Loucy (cell line): ENCODE measurements at regions not wholly inside any gene's neighbourhood (a gene's known extent, or its start where the extent isn't known, plus 50 kb on each side); places are given as distances from the start of the nearest gene placed in this dataset.

Source experiments
- H2AFZ ChIP-seq: fragments of 200-600 bp; sonication (generic); 2 replicates; pipeline ENCODE4 v1.6.0; 2016; ENCODE audit warnings: antibody characterized with exemption, mild to moderate bottlenecking, low read length, moderate library complexity
- H3F3A ChIP-seq: fragments of 200-600 bp; 2 replicates; pipeline ENCODE4 v1.6.0; 2016; ENCODE audit warnings: antibody characterized with exemption, low read depth, mild to moderate bottlenecking
- H3K27me3 ChIP-seq: fragments of 200-600 bp; sonication (generic); 2 replicates; pipeline ENCODE4 v1.6.1; 2014; ENCODE audit warnings: low read length, mild to moderate bottlenecking; ENCODE audit not compliant: insufficient read depth, poor library complexity, severe bottlenecking
- H3K36me3 ChIP-seq: fragments of 200-600 bp; sonication (generic); 2 replicates; pipeline ENCODE4 v1.6.1; 2016; ENCODE audit warnings: low read length; ENCODE audit not compliant: insufficient read depth
- H3K4me1 ChIP-seq: fragments of 200-600 bp; sonication (generic); 2 replicates; pipeline ENCODE4 v1.5.1; 2014; ENCODE audit warnings: low read length, mild to moderate bottlenecking; ENCODE audit not compliant: insufficient read depth, poor library complexity, severe bottlenecking
- H3K4me2 ChIP-seq: fragments of 200-600 bp; sonication (generic); 2 replicates; pipeline ENCODE4 v1.6.0; 2014; ENCODE audit warnings: antibody characterized with exemption, low read length, low read depth, mild to moderate bottlenecking; ENCODE audit not compliant: poor library complexity, severe bottlenecking
- H3K4me3 ChIP-seq: fragments of 200-600 bp; sonication (generic); 2 replicates; pipeline ENCODE4 v1.5.1; 2014; ENCODE audit warnings: low read length, mild to moderate bottlenecking, mixed read lengths; ENCODE audit not compliant: poor library complexity, severe bottlenecking
- H3K79me2 ChIP-seq: fragments of 200-600 bp; sonication (generic); 2 replicates; pipeline ENCODE4 v1.6.1; 2014; ENCODE audit warnings: low read length; ENCODE audit not compliant: insufficient read depth
- H3K9ac ChIP-seq: fragments of 200-600 bp; sonication (generic); 2 replicates; pipeline ENCODE4 v1.6.0; 2014; ENCODE audit warnings: mild to moderate bottlenecking, low read depth, low read length, moderate library complexity; ENCODE audit not compliant: poor library complexity, severe bottlenecking
- H3K9me2 ChIP-seq: fragments of 200-600 bp; sonication (generic); replicated peaks from 2 replicates; pipeline ENCODE4 v1.6.1; 2016; ENCODE audit warnings: low read depth, low read length, mixed read lengths
- H3K9me3 ChIP-seq: fragments of 200-600 bp; sonication (generic); 2 replicates; pipeline ENCODE4 v1.6.1; 2014; ENCODE audit warnings: mild to moderate bottlenecking, antibody characterized with exemption, low read length, low read depth; ENCODE audit not compliant: insufficient read depth
- H4K20me1 ChIP-seq: fragments of 200-600 bp; sonication (generic); 2 replicates; pipeline ENCODE4 v1.6.0; 2014; ENCODE audit warnings: antibody characterized with exemption, low read length, mild to moderate bottlenecking; ENCODE audit not compliant: insufficient read depth, poor library complexity, severe bottlenecking
- CTCF ChIP-seq: fragments of 200-600 bp; sonication (generic); conservative IDR thresholded peaks from 2 replicates; pipeline ENCODE4 v1.5.1; 2014; ENCODE audit warnings: mild to moderate bottlenecking, antibody characterized with exemption, low read length
- EZH2phosphoT487 ChIP-seq: fragments of 200-600 bp; IDR thresholded peaks from 2 replicates; pipeline ENCODE4 v1.6.1; 2018; ENCODE audit warnings: antibody characterized with exemption, mild to moderate bottlenecking, moderate library complexity, borderline replicate concordance

- no peaks in the 10 kb centered on the region for H3K36me3 ChIP-seq
- no peaks in the 10 kb centered on the region for H3F3A ChIP-seq
- no peaks in the 10 kb centered on the region for H3K79me2 ChIP-seq
- H3K9me3 ChIP-seq: no peaks in the 10 kb centered on the region
- no peaks in the 10 kb centered on the region for H3K9me2 ChIP-seq
- no peak overlapping the region for H3K4me3 ChIP-seq
- TF ChIP-seq EZH2phosphoT487: no peak
- no peak overlapping the region for H3K4me2 ChIP-seq
- no peaks in the 10 kb centered on the region for H3K27me3 ChIP-seq
- no peak overlapping the region for H3K9ac ChIP-seq
- H4K20me1 ChIP-seq: no peaks in the 10 kb centered on the region
- no peaks in the 10 kb centered on the region for H3K4me1 ChIP-seq
- no peak overlapping the region for H2AFZ ChIP-seq
These were observed 468.5 kb downstream of the ZNF608 start for GRCh38 chr5:124277767-124278545.

GRCh38 chr5:124276166-124276565 lies 470.3 kb downstream of the ZNF608 start:
- no peaks in the 10 kb centered on the region for H3K9me3 ChIP-seq
- H3K27me3 ChIP-seq: no peaks in the 10 kb centered on the region
- no peak overlapping the region for H3K4me2 ChIP-seq
- no peak overlapping the region for H3K9ac ChIP-seq
- H3K36me3 ChIP-seq: no peaks in the 10 kb centered on the region
- TF ChIP-seq EZH2phosphoT487 (no peak), CTCF (no peak)
- H2AFZ ChIP-seq: no peak overlapping the region
- no peak overlapping the region for H3K4me3 ChIP-seq
- no peaks in the 10 kb centered on the region for H3K9me2 ChIP-seq
- no peaks in the 10 kb centered on the region for H4K20me1 ChIP-seq
- H3K79me2 ChIP-seq: no peaks in the 10 kb centered on the region
- no peaks in the 10 kb centered on the region for H3K4me1 ChIP-seq
- H3F3A ChIP-seq: no peaks in the 10 kb centered on the region

- Histone ChIP-seq H3K79me2 (no peaks in the 10 kb centered on the region), H3K4me2 (no peak overlapping the region), H4K20me1 (no peaks in the 10 kb centered on the region), H3F3A (no peaks in the 10 kb centered on the region), H2AFZ (no peak overlapping the region), H3K4me3 (no peak overlapping the region), H3K9me3 (no peaks in the 10 kb centered on the region), H3K36me3 (no peaks in the 10 kb centered on the region), H3K4me1 (no peaks in the 10 kb centered on the region), H3K27me3 (no peaks in the 10 kb centered on the region), H3K9me2 (no peaks in the 10 kb centered on the region), H3K9ac (no peak overlapping the region)
- TF ChIP-seq CTCF (no peak), EZH2phosphoT487 (no peak)
These were observed 471.5 kb downstream of the ZNF608 start for GRCh38 chr5:124274949-124275348.

GRCh38 chr5:124264499-124264898 lies 481.9 kb downstream of the ZNF608 start:
- H3K4me3 ChIP-seq: no peak overlapping the region
- H3K9ac ChIP-seq: no peak overlapping the region
- no peaks in the 10 kb centered on the region for H3K79me2 ChIP-seq
- H3K4me1 ChIP-seq: no peaks in the 10 kb centered on the region
- no peak overlapping the region for H3K4me2 ChIP-seq
- H2AFZ ChIP-seq: no peak overlapping the region
- no peaks in the 10 kb centered on the region for H3K36me3 ChIP-seq
- no peaks in the 10 kb centered on the region for H3K9me2 ChIP-seq
- H4K20me1 ChIP-seq: no peaks in the 10 kb centered on the region
- TF ChIP-seq EZH2phosphoT487 (no peak), CTCF (no peak)
- H3K9me3 ChIP-seq: no peaks in the 10 kb centered on the region
- H3F3A ChIP-seq: no peaks in the 10 kb centered on the region
- no peaks in the 10 kb centered on the region for H3K27me3 ChIP-seq
